ENCODE measurements at regions not wholly inside any gene's neighbourhood (a gene's known extent, or its start where the extent isn't known, plus 50 kb on each side); places are given as distances from the start of the nearest gene placed in this dataset.

DNA sequence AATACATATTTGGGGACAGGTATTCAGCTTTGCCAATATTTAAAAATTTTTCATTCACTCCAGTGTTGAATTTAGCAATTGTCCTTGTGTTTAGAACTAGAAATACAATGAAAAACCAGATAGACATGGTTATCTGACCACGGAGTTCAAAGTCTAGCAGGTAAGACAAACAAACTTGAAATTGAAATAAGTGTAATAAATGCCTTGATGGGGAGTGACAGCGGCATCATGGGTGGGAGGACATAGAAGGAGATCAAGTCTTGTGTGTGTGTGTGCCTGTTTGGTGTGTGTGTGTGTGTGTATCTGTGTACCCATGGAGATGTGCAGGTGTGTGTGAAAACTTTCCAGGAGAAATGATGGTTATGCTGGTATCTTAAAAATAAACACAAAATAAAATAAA is 750.0 kb upstream of the CITED2 start:
- TF ChIP-seq EZH2 (IDR thresholded peaks at IDR 0.05; ENCODE audit: insufficient read depth, poor library complexity, severe bottlenecking) (no peak), EZH2phosphoT487 (IDR thresholded peaks at IDR 0.05; ENCODE audit: insufficient read depth, low read depth) (no peak)

Data from GM23248 (cell line).